SH-SY5Y (cell line): ENCODE measurements at regions not wholly inside any gene's neighbourhood (a gene's known extent, or its start where the extent isn't known, plus 50 kb on each side); places are given as distances from the start of the nearest gene placed in this dataset.

Experiments
- GATA2 ChIP-seq: IDR thresholded peaks from 2 replicates; pipeline ENCODE4 v1.6.1; 2011; ENCODE audit warnings: mild to moderate bottlenecking, low read depth, low read length
- GATA3 ChIP-seq: IDR thresholded peaks from 2 replicates; pipeline ENCODE4 v1.6.1; 2011; ENCODE audit warnings: low read depth, mild to moderate bottlenecking, low read length, moderate library complexity

DNA sequence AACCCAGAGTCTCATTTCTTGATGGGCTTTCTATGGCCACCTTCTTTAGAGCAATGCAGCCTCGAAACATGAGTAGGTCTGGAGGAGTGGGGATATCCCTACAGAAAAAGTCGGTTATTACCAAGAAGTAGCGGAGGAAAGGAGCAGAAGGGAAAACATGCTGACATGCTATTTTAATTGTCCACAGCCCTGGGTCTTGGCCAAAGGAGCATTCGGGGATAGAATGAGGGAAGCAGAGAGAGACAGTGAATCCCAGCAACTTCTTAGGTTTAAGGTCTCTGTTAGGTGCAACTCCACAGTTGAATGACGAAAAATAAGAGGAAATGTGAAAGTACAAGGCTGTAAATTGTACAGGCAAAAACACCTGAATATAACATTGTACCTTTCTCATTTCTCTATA, 506.7 kb upstream of the CDH18 start:
- TF ChIP-seq GATA3 (no peak), GATA2 (no peak)
